Stomach (tissue), 8 donors: ENCODE measurements at regions not wholly inside any gene's neighbourhood (a gene's known extent, or its start where the extent isn't known, plus 50 kb on each side); places are given as distances from the start of the nearest gene placed in this dataset.

Source experiments
- DNase-seq, 2 donors: peaks; one replicate each; pipeline versions ENCODE4 v3.0.0 to v3.0.0-alpha.2; 2013 to 2019
- H3K27ac ChIP-seq, 5 donors: fragments of 200-600 bp in 4 of 5; sonication (generic) in 4 of 5; one replicate each; pipeline ENCODE4 v1.5.1; 2013 to 2019; ENCODE audit warnings: mild to moderate bottlenecking in 1 of 5, moderate library complexity in 1 of 5
- H3K27me3 ChIP-seq, 3 donors: fragments of 200-600 bp; sonication (generic); one replicate each; pipeline ENCODE4 v1.5.1; 2017 to 2019; ENCODE audit warnings: mixed run types in 1 of 3
- H3K36me3 ChIP-seq, 4 donors: fragments of 200-600 bp; sonication (generic); 1 replicate in 3 of 4; 2 replicates in 1 of 4; pipeline ENCODE4 v1.5.1; 2016 to 2019
- H3K4me1 ChIP-seq, 4 donors: fragments of 200-600 bp; sonication (generic); one replicate each; pipeline ENCODE4 v1.5.1; 2016 to 2019
- H3K4me3 ChIP-seq, 4 donors: fragments of 200-600 bp; sonication (generic) in 3 of 4; one replicate each; pipeline ENCODE4 v1.5.1; 2016 to 2019; ENCODE audit warnings: mild to moderate bottlenecking in 1 of 4
- H3K9me3 ChIP-seq, 4 donors: fragments of 200-600 bp; sonication (generic); one replicate each; pipeline ENCODE4 v1.5.1; 2016 to 2019
- EP300 ChIP-seq: sonication (generic); formaldehyde crosslinking; IDR thresholded peaks from one replicate; pipeline ENCODE4 v1.6.1; 2017; ENCODE audit warnings: antibody characterized with exemption
- POLR2A ChIP-seq, 4 donors: fragments of 450-650 bp; IDR thresholded peaks; one replicate each; pipeline ENCODE4 v1.6.1; 2016; ENCODE audit warnings: antibody characterized with exemption in 4 of 4, control low read depth in 2 of 4, mild to moderate bottlenecking in 1 of 4, moderate library complexity in 1 of 4
- POLR2AphosphoS5 ChIP-seq, 3 donors: sonication (generic); formaldehyde crosslinking; IDR thresholded peaks; one replicate each; pipeline ENCODE4 v1.6.1; 2016; ENCODE audit warnings: antibody characterized with exemption in 3 of 3
- WGBS, 5 donors: extraction: QIAGEN DNeasy Blood & Tissue Kit in 3 of 5; methylation state at CpG; one replicate each; pipeline versions ENCODE4 v1.1.5 to v1.1.7; 2013 to 2018; 5-methylcytosine and 5-hydroxymethylcytosine counted together
- intact Hi-C: fragments of 100-400 bp; cut with DNase I; formaldehyde crosslinking; loops from one replicate; pipeline ENCODE4 v1.15.1; 2023; ENCODE audit warnings: low total_unique reads
- TF ChIP-seq, protein P1 (sequence below), 7 experiments: fragments of 450-650 bp in 4 of 7; fragments of 200-600 bp in 3 of 7; sonication (generic) in 3 of 7; IDR thresholded peaks; one replicate each; pipeline ENCODE4 v1.5.1; 2016 to 2019; ENCODE audit warnings: antibody characterized with exemption in 7 of 7, control low read depth in 2 of 7, mild to moderate bottlenecking in 1 of 7
- donor health status: healthy with polysubstance abuse.
- donor health status: Bipolar disorder and iron deficiency.
- donor health status: healthy.

DNA sequence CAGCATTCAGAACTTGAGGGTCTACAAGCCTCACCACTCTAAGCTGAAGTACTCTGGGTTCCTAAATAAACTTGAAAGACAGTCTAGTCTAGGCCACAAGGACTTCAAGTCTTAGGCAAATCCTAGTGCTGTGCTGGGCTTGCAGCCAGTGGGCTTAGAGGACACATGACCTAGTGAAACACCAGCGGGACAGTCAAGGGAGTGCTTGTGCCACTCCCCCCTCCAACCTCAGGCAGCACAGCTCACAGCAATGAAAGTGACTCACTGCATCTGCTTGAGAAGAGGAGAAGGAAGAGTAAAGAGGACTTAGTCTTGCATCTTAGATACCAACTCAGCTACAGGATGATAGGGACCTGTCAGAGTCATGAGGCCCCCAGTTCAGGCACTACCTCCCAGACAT lies 438.1 kb downstream of the IPO8 start:
- TF ChIP-seq, protein P1, sequence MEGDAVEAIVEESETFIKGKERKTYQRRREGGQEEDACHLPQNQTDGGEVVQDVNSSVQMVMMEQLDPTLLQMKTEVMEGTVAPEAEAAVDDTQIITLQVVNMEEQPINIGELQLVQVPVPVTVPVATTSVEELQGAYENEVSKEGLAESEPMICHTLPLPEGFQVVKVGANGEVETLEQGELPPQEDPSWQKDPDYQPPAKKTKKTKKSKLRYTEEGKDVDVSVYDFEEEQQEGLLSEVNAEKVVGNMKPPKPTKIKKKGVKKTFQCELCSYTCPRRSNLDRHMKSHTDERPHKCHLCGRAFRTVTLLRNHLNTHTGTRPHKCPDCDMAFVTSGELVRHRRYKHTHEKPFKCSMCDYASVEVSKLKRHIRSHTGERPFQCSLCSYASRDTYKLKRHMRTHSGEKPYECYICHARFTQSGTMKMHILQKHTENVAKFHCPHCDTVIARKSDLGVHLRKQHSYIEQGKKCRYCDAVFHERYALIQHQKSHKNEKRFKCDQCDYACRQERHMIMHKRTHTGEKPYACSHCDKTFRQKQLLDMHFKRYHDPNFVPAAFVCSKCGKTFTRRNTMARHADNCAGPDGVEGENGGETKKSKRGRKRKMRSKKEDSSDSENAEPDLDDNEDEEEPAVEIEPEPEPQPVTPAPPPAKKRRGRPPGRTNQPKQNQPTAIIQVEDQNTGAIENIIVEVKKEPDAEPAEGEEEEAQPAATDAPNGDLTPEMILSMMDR (IDR thresholded peaks at IDR 0.05) = no peak
- TF ChIP-seq EP300 = no peak
- TF ChIP-seq POLR2A (IDR thresholded peaks at IDR 0.05) = no peak
- TF ChIP-seq POLR2AphosphoS5 (IDR thresholded peaks at IDR 0.05) = no peak
- intact Hi-C loops = no loop called here
- Histone ChIP-seq H3K27me3 (no peaks in the 10 kb centered on the region), H3K4me1 (no peaks in the 10 kb centered on the region), H3K27ac (no peak overlapping the region), H3K4me3 (no peak overlapping the region), H3K36me3 (no peaks in the 10 kb centered on the region), H3K9me3 (peaks cover 0 to 4% (median 0%) of the 10 kb centered on the region in 4 donors)
- WGBS, 5 donors = 54 to 100% (median 86%) methylated on average over 1 of the region's 1 CpG
- DNase-seq = no peak

DNA sequence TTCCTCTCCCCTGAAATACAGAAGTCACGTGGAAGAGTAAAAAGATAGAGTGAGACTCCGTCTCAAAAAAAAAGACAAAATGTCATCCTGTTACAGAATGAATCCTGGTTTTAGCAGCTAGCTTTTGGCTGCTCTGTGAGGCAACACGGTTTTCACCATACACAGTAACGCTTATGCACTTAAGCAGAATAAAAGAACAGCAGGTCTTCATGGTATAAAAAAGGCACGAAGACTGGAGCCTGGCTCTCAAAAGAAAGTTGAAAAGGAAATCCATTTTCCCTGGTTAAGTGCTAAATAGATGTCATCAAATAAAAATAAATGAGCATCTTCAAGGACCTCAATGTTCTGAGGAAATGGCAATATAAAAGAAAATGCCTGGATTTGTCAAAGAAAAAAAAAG lies 444.1 kb downstream of the IPO8 start:
- 78 to 87% (median 86%) methylated on average over 5 of the region's 5 CpGs for WGBS, 5 donors
- intact Hi-C loops = no loop called here
- Histone ChIP-seq H3K27me3 (no peaks in the 10 kb centered on the region), H3K4me1 (no peaks in the 10 kb centered on the region), H3K27ac (no peak overlapping the region), H3K4me3 (no peak overlapping the region), H3K9me3 (no peaks in the 10 kb centered on the region), H3K36me3 (no peaks in the 10 kb centered on the region)
- TF ChIP-seq EP300 = no peak
- TF ChIP-seq, protein P1 (IDR thresholded peaks at IDR 0.05) = no peak
- no peak for TF ChIP-seq POLR2AphosphoS5 (IDR thresholded peaks at IDR 0.05)
- no peak for TF ChIP-seq POLR2A (IDR thresholded peaks at IDR 0.05)
- DNase-seq = no peak

DNA sequence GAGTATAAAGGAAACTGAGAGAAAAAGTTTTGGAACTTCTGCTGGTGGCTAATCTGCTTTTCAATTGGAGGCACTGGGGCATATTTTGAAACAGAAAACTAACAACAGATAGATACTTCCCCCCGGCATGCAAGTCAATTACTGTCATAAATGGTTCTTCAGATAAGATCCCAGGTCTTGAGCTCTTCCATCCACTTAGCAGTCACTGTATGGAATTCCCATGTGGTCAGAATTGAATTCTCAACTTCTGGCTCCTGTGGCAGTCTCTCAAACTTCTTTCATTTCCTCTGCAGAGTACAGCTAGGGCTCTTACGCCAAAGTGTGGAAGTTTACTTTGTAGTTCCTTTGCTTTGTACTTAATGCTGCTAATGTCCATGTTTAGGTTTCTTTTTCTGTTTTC lies 452.2 kb downstream of the IPO8 start:
- Histone ChIP-seq H3K27me3 (no peaks in the 10 kb centered on the region), H3K36me3 (no peaks in the 10 kb centered on the region), H3K4me1 (no peaks in the 10 kb centered on the region), H3K9me3 (no peaks in the 10 kb centered on the region), H3K27ac (no peak overlapping the region), H3K4me3 (no peak overlapping the region)
- TF ChIP-seq, protein P1 (IDR thresholded peaks at IDR 0.05) = no peak
- TF ChIP-seq EP300 = no peak
- no peak for TF ChIP-seq POLR2A (IDR thresholded peaks at IDR 0.05)
- TF ChIP-seq POLR2AphosphoS5 (IDR thresholded peaks at IDR 0.05) = no peak
- intact Hi-C loops = no loop called here
- no peak for DNase-seq
- WGBS, 5 donors = 62 to 88% (median 86%) methylated on average over 2 of the region's 2 CpGs

DNA sequence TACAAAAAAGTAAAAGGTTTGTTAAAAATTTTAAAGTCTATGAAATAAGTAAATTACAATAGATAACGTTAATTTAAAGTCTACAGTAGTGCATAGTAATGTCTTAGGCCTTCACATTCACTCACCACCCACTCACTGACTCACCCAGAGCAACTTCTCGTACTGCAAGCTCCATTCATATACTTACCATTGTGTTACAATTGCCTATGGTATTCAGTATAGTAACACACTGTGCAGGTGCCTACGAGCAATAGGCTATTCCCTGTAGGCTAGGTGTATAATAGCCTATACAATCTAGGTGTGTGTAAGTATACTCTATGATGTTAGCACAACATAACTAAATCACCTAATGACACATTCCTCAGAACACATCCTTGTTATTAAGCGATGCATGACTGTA lies 435.3 kb upstream of the TMTC1 start:
- H3K4me1 ChIP-seq = no peaks in the 10 kb centered on the region
- TF ChIP-seq POLR2A (IDR thresholded peaks at IDR 0.05) (no peak), EP300 (no peak), POLR2AphosphoS5 (IDR thresholded peaks at IDR 0.05) (no peak)
- TF ChIP-seq, protein P1 (IDR thresholded peaks at IDR 0.05) = no peak
- H3K9me3 ChIP-seq = no peaks in the 10 kb centered on the region
- H3K27ac ChIP-seq = no peak overlapping the region
- DNase-seq = no peak
- H3K4me3 ChIP-seq = no peak overlapping the region
- H3K27me3 ChIP-seq = no peaks in the 10 kb centered on the region
- 80 to 89% (median 86%) methylated on average over 4 of the region's 4 CpGs for WGBS, 5 donors
- no peaks in the 10 kb centered on the region for H3K36me3 ChIP-seq
- intact Hi-C loops = no loop called here
